SK-N-SH (cell line): ENCODE measurements at regions not wholly inside any gene's neighbourhood (a gene's known extent, or its start where the extent isn't known, plus 50 kb on each side); places are given as distances from the start of the nearest gene placed in this dataset.

ENCODE experiments used
- CTCF ChIA-PET: fragments of 300-600, 350-600 bp; formaldehyde crosslinking; extraction: SDS; loops from one replicate; lab custom pipeline; 2021; lab: Yijun Ruan, JAX
- POLR2A ChIA-PET: fragments of 350-600 bp; sonication (Branson Sonifier 250); formaldehyde crosslinking; extraction: SDS; loops from one replicate; lab custom pipeline; 2020; ENCODE audit warnings: antibody characterized with exemption, inconsistent platforms; lab: Yijun Ruan, JAX
- DNase-seq: peaks from one replicate; pipeline ENCODE4 v3.0.0; 2012
- H2AFZ ChIP-seq: fragments of 200-600 bp; sonication (generic); 2 replicates; pipeline ENCODE4 v1.8.1; 2016; ENCODE audit warnings: antibody characterized with exemption, mild to moderate bottlenecking, low read depth
- H3F3A ChIP-seq: fragments of 200-600 bp; sonication (generic); replicated peaks from 2 replicates; pipeline ENCODE3; 2016; ENCODE audit warnings: antibody characterized with exemption, mild to moderate bottlenecking; ENCODE audit not compliant: insufficient read depth
- H3K27ac ChIP-seq, 2 experiments: fragments of 200-500 bp in 1 of 2; fragments of 200-600 bp in 1 of 2; sonication (Bioruptor generic) in 1 of 2; sonication (generic), shearing (Covaris generic) in 1 of 2; 2 replicates each; pipeline versions ENCODE4 v1.5.1 to v1.6.1; 2014 to 2016; ENCODE audit warnings: low read depth in 2 of 2, inconsistent platforms in 1 of 2, low read length in 1 of 2, mild to moderate bottlenecking in 1 of 2, mixed read lengths in 1 of 2
- H3K27me3 ChIP-seq: fragments of 200-600 bp; sonication (generic), shearing (Covaris generic); 2 replicates; pipeline ENCODE4 v1.6.1; 2016; ENCODE audit warnings: mixed run types; ENCODE audit not compliant: insufficient read depth
- H3K36me3 ChIP-seq, 2 experiments: fragments of 200-500 bp in 1 of 2; fragments of 200-600 bp in 1 of 2; sonication (Bioruptor generic) in 1 of 2; sonication (generic) in 1 of 2; replicated peaks in 1 of 2; 2 replicates each; pipeline versions ENCODE3 to v1.5.1; 2014 to 2016; ENCODE audit warnings: low read length in 1 of 2, mild to moderate bottlenecking in 1 of 2; ENCODE audit not compliant: insufficient read depth in 2 of 2, control insufficient read depth in 1 of 2
- H3K4me1 ChIP-seq, 2 experiments: fragments of 200-500 bp in 1 of 2; fragments of 200-600 bp in 1 of 2; sonication (Bioruptor generic) in 1 of 2; sonication (generic), shearing (Covaris generic) in 1 of 2; 2 replicates each; pipeline versions ENCODE4 v1.5.1 to v1.6.1; 2014 to 2016; ENCODE audit warnings: low read depth in 1 of 2, low read length in 1 of 2, mixed run types in 1 of 2; ENCODE audit not compliant: insufficient read depth in 2 of 2, control insufficient read depth in 1 of 2
- H3K4me2 ChIP-seq: fragments of 200-600 bp; sonication (generic), shearing (Covaris generic); 2 replicates; pipeline ENCODE4 v1.6.1; 2017; ENCODE audit warnings: mixed run types
- H3K4me3 ChIP-seq, 2 experiments: fragments of 200-500 bp in 1 of 2; fragments of 200-600 bp in 1 of 2; sonication (Bioruptor generic) in 1 of 2; sonication (generic), shearing (Covaris generic) in 1 of 2; 2 replicates each; pipeline versions ENCODE4 v1.5.1 to v1.8.1; 2014 to 2016; ENCODE audit warnings: low read depth in 2 of 2, inconsistent platforms in 1 of 2, low read length in 1 of 2, mild to moderate bottlenecking in 1 of 2, mixed read lengths in 1 of 2, moderate library complexity in 1 of 2
- H3K79me2 ChIP-seq: fragments of 200-600 bp; sonication (generic); 2 replicates; pipeline ENCODE4 v1.8.1; 2017; ENCODE audit warnings: mild to moderate bottlenecking; ENCODE audit not compliant: insufficient read depth
- H3K9ac ChIP-seq: fragments of 200-600 bp; sonication (generic); 2 replicates; pipeline ENCODE4 v1.6.1; 2017; ENCODE audit warnings: mixed run types
- H3K9me2 ChIP-seq: fragments of 200-600 bp; sonication (generic); 2 replicates; pipeline ENCODE4 v1.6.1; 2017; ENCODE audit warnings: mixed run types
- H3K9me3 ChIP-seq: fragments of 200-600 bp; sonication (generic); 2 replicates; pipeline ENCODE4 v1.6.1; 2017; ENCODE audit warnings: mixed run types, mild to moderate bottlenecking, moderate library complexity
- H4K20me1 ChIP-seq: fragments of 200-600 bp; sonication (generic); 2 replicates; pipeline ENCODE4 v1.6.1; 2017; ENCODE audit warnings: mild to moderate bottlenecking, mixed run types; ENCODE audit not compliant: insufficient read depth
- CTCF ChIP-seq: fragments of 200-600 bp; sonication (generic); IDR thresholded peaks from 2 replicates; pipeline ENCODE4 v1.6.1; 2017; ENCODE audit warnings: antibody characterized with exemption, mild to moderate bottlenecking, moderate library complexity
- EP300 ChIP-seq, 2 experiments: IDR thresholded peaks; 2 replicates each; pipeline versions ENCODE4 v1.4.0 to v1.6.1; 2012; ENCODE audit warnings: borderline replicate concordance in 1 of 2, low read depth in 1 of 2, low read length in 1 of 2
- EZH2phosphoT487 ChIP-seq: fragments of 200-600 bp; sonication (generic); IDR thresholded peaks from 2 replicates; pipeline ENCODE4 v1.6.1; 2017; ENCODE audit warnings: low read depth, mixed run types, mild to moderate bottlenecking, antibody characterized with exemption, moderate library complexity, borderline replicate concordance
- FOSL2 ChIP-seq: IDR thresholded peaks from 2 replicates; pipeline ENCODE4 v1.4.0; 2012; ENCODE audit warnings: low read depth, mild to moderate bottlenecking, moderate library complexity, borderline replicate concordance
- FOXJ3 ChIP-seq: sonication (generic); formaldehyde crosslinking; IDR thresholded peaks from 2 replicates; pipeline ENCODE4 v1.5.1; 2020; ENCODE audit warnings: mild to moderate bottlenecking, missing genetic modification reagents
- FOXM1 ChIP-seq: IDR thresholded peaks from 2 replicates; pipeline ENCODE4 v1.4.0; 2012; ENCODE audit warnings: low read depth, mild to moderate bottlenecking
- GATA2 ChIP-seq: sonication (generic); formaldehyde crosslinking; IDR thresholded peaks from 2 replicates; pipeline ENCODE4 v1.5.0; 2020; ENCODE audit warnings: mild to moderate bottlenecking, missing genetic modification reagents
- IRF3 ChIP-seq: fragments of 150-350 bp; IDR thresholded peaks from 2 replicates; pipeline ENCODE4 v1.6.1; 2016; ENCODE audit warnings: mild to moderate bottlenecking, low read depth, low read length
- JUND ChIP-seq: IDR thresholded peaks from 2 replicates; pipeline ENCODE4 v1.4.0; 2012
- MEF2A ChIP-seq: IDR thresholded peaks from 2 replicates; pipeline ENCODE4 v1.4.0; 2012; ENCODE audit warnings: low read depth, borderline replicate concordance
- NRF1 ChIP-seq: IDR thresholded peaks from 2 replicates; pipeline ENCODE4 v1.6.1; 2012; ENCODE audit warnings: low read depth, mild to moderate bottlenecking, low read length
- RAD21 ChIP-seq: IDR thresholded peaks from 2 replicates; pipeline ENCODE4 v1.6.1; 2012; ENCODE audit warnings: mild to moderate bottlenecking, low read length
- RFX5 ChIP-seq: IDR thresholded peaks from 2 replicates; pipeline ENCODE4 v1.6.1; 2012; ENCODE audit warnings: mild to moderate bottlenecking, improper control_type of control experiment, low read length
- RXRA ChIP-seq: IDR thresholded peaks from 2 replicates; pipeline ENCODE4 v1.4.0; 2012; ENCODE audit warnings: low read depth, mild to moderate bottlenecking, borderline replicate concordance
- SIN3A ChIP-seq: IDR thresholded peaks from 2 replicates; pipeline ENCODE4 v1.6.1; 2012; ENCODE audit warnings: low read depth, mild to moderate bottlenecking, low read length, moderate library complexity, borderline replicate concordance
- TAF1 ChIP-seq: IDR thresholded peaks from 2 replicates; pipeline ENCODE4 v1.6.1; 2012; ENCODE audit warnings: low read depth, mild to moderate bottlenecking, low read length, moderate library complexity, borderline replicate concordance
- TEAD4 ChIP-seq: IDR thresholded peaks from 2 replicates; pipeline ENCODE4 v1.4.0; 2012; ENCODE audit warnings: mild to moderate bottlenecking, borderline replicate concordance; ENCODE audit not compliant: insufficient read depth
- USF1 ChIP-seq: IDR thresholded peaks from 2 replicates; pipeline ENCODE4 v1.4.0; 2012; ENCODE audit warnings: low read depth, borderline replicate concordance
- USF2 ChIP-seq: fragments of 150-350 bp; IDR thresholded peaks from 2 replicates; pipeline ENCODE4 v1.6.1; 2017; ENCODE audit warnings: antibody characterized with exemption, low read length, low read depth, borderline replicate concordance
- WGBS: methylation state at CpG from one replicate; pipeline ENCODE4 v1.1.6; 2017; ENCODE audit warnings: low lambda C conversion rate; 5-methylcytosine and 5-hydroxymethylcytosine counted together
- TF ChIP-seq, protein P1 (sequence below): IDR thresholded peaks from 2 replicates; pipeline ENCODE4 v1.4.0; 2012; ENCODE audit warnings: low read depth
- TF ChIP-seq, protein P2 (sequence below): IDR thresholded peaks from 2 replicates; pipeline ENCODE4 v1.4.0; 2012; ENCODE audit warnings: low read depth, borderline replicate concordance

GRCh38 chr12:23028158-23028802 is 403.3 kb downstream of the ETNK1 start:
- DNase-seq = no peak
- Histone ChIP-seq H4K20me1 (no peaks in the 10 kb centered on the region), H3K9me2 (no peaks in the 10 kb centered on the region), H3K4me1 (peaks cover 0 to 2% of the 10 kb centered on the region in 2 experiments; a peak in 1 of 4 replicates), H3K9ac (no peak overlapping the region), H3K36me3 (no peaks in the 10 kb centered on the region), H3K27me3 (no peaks in the 10 kb centered on the region), H2AFZ (no peak overlapping the region), H3K79me2 (no peaks in the 10 kb centered on the region), H3K4me2 (no peak overlapping the region), H3K9me3 (no peaks in the 10 kb centered on the region), H3K4me3 (no peak overlapping the region), H3K27ac (no peak overlapping the region), H3F3A (no peaks in the 10 kb centered on the region)
- TF ChIP-seq JUND = no peak
- TF ChIP-seq RAD21 = no peak
- TF ChIP-seq, protein P1, sequence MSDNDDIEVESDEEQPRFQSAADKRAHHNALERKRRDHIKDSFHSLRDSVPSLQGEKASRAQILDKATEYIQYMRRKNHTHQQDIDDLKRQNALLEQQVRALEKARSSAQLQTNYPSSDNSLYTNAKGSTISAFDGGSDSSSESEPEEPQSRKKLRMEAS = no peak
- TF ChIP-seq FOXM1 = no peak
- ChIA-PET CTCF (no interaction called here), POLR2A (no interaction called here)
- WGBS = 24% methylated on average over 3 of the region's 4 CpGs

DNA sequence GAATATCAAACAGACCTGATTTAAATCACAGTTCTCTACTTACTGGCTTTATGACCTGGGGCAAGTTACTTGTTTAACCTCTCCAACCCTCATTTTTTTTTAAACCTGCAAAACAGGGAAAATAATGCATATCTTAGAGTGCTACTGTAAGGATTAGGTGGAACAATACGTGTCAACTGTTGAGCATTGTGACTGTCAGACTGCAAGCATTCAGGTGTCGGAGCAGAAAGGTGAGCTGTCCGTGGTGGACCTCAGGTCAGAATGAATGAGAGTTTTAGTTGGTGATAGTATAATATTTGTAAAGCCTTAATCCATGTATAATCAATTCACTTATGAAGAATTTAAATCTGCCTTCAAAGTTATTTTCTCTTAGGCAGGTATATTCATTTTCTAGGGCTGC is 404.2 kb downstream of the ETNK1 start:
- WGBS = 49% methylated on average over 3 of the region's 3 CpGs
- Histone ChIP-seq H2AFZ (no peak overlapping the region), H3K4me3 (no peak overlapping the region), H3K27ac (no peak overlapping the region), H3K9me2 (no peaks in the 10 kb centered on the region), H4K20me1 (no peaks in the 10 kb centered on the region), H3F3A (no peaks in the 10 kb centered on the region), H3K4me2 (no peak overlapping the region), H3K36me3 (no peaks in the 10 kb centered on the region), H3K9ac (no peak overlapping the region), H3K9me3 (no peaks in the 10 kb centered on the region), H3K4me1 (peaks cover 0 to 2% of the 10 kb centered on the region in 2 experiments; a peak in 1 of 4 replicates), H3K79me2 (no peaks in the 10 kb centered on the region), H3K27me3 (no peaks in the 10 kb centered on the region)
- DNase-seq = no peak
- TF ChIP-seq USF2 = no peak
- TF ChIP-seq CTCF = no peak
- no peak for TF ChIP-seq IRF3
- no peak for TF ChIP-seq FOXJ3 (CRISPR knock-in tag)
- TF ChIP-seq, protein P2, sequence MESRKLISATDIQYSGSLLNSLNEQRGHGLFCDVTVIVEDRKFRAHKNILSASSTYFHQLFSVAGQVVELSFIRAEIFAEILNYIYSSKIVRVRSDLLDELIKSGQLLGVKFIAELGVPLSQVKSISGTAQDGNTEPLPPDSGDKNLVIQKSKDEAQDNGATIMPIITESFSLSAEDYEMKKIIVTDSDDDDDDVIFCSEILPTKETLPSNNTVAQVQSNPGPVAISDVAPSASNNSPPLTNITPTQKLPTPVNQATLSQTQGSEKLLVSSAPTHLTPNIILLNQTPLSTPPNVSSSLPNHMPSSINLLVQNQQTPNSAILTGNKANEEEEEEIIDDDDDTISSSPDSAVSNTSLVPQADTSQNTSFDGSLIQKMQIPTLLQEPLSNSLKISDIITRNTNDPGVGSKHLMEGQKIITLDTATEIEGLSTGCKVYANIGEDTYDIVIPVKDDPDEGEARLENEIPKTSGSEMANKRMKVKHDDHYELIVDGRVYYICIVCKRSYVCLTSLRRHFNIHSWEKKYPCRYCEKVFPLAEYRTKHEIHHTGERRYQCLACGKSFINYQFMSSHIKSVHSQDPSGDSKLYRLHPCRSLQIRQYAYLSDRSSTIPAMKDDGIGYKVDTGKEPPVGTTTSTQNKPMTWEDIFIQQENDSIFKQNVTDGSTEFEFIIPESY = no peak
- TF ChIP-seq GATA2 (CRISPR knock-in tag) = no peak
- TF ChIP-seq USF1 = no peak
- no peak for TF ChIP-seq MEF2A
- TF ChIP-seq NRF1 = no peak
- no peak for TF ChIP-seq EZH2phosphoT487
- no peak for TF ChIP-seq TAF1
- no peak for TF ChIP-seq SIN3A
- TF ChIP-seq FOSL2 = no peak
- TF ChIP-seq RAD21 = no peak
- TF ChIP-seq RXRA = no peak
- TF ChIP-seq EP300 (IDR thresholded peaks at IDR 0.05; ENCODE audit: borderline replicate concordance in 1 of 2, low read depth in 1 of 2, low read length in 1 of 2) = no peak
- TF ChIP-seq TEAD4 = no peak
- no peak for TF ChIP-seq RFX5
- ChIA-PET POLR2A (no interaction called here), CTCF (no interaction called here)
